K562 (cell line): ENCODE measurements at regions not wholly inside any gene's neighbourhood (a gene's known extent, or its start where the extent isn't known, plus 50 kb on each side); places are given as distances from the start of the nearest gene placed in this dataset.

Experiments
- E4F1 ChIP-seq: fragments of 250-450 bp; sonication (Bioruptor Pico); IDR thresholded peaks from 2 replicates; pipeline ENCODE4 v1.5.0; 2021; ENCODE audit warnings: mild to moderate bottlenecking, borderline replicate concordance
- ELF4 ChIP-seq: fragments of 450-650 bp; formaldehyde crosslinking; IDR thresholded peaks from 2 replicates; pipeline ENCODE4 v1.4.0; 2022; ENCODE audit warnings: missing genetic modification characterization
- EP300 ChIP-seq: IDR thresholded peaks from 2 replicates; pipeline ENCODE4 v1.6.1; 2012; ENCODE audit warnings: low read length, improper control_type of control experiment
- KLF1 ChIP-seq: fragments of 450-650 bp; IDR thresholded peaks from 2 replicates; pipeline ENCODE4 v1.6.1; 2016; ENCODE audit warnings: missing genetic modification characterization, missing compliant biosample characterization
- SRSF1 ChIP-seq: fragments of 200-400 bp; formaldehyde crosslinking; IDR thresholded peaks from 2 replicates; pipeline ENCODE4 v1.6.1; 2017; ENCODE audit warnings: mild to moderate bottlenecking, low read depth, low read length, moderate library complexity
- TAF1 ChIP-seq: IDR thresholded peaks from 2 replicates; pipeline ENCODE4 v1.6.1; 2011; ENCODE audit warnings: mild to moderate bottlenecking, low read length, moderate library complexity; ENCODE audit not compliant: insufficient read depth, control insufficient read depth, severe bottlenecking; ENCODE audit errors: extremely low read depth
- ZNF780A ChIP-seq: fragments of 250-450 bp; sonication (Bioruptor Pico); IDR thresholded peaks from 2 replicates; pipeline ENCODE4 v1.5.0; 2021; ENCODE audit warnings: mild to moderate bottlenecking

GRCh38 chr1:221576268-221576667 lies 165.6 kb downstream of the DUSP10 start:
- no peak for TF ChIP-seq TAF1
- no peak for TF ChIP-seq E4F1 (CRISPR knock-in tag)
- TF ChIP-seq ZNF780A (CRISPR knock-in tag): no peak
- no peak for TF ChIP-seq SRSF1
- TF ChIP-seq EP300: no peak
- TF ChIP-seq ELF4 (CRISPR knock-in tag): no peak
- no peak for TF ChIP-seq KLF1 (tag)
